Activated CD4-positive, alpha-beta T cell treated with anti-CD3 and anti-CD28 coated beads for 36 hours (primary cell): ENCODE measurements at regions not wholly inside any gene's neighbourhood (a gene's known extent, or its start where the extent isn't known, plus 50 kb on each side); places are given as distances from the start of the nearest gene placed in this dataset.

ENCODE experiments used
- ATAC-seq: fragments of 200-7000 bp; cut with Tn5 transposase; one replicate; pipeline ENCODE4 v1.10.0; 2021; ENCODE audit warnings: mild to moderate bottlenecking, moderate library complexity
- CTCF ChIA-PET: fragments of 350-600 bp; sonication (Branson Sonifier 250); formaldehyde crosslinking; loops from one replicate; lab custom pipeline; 2021; ENCODE audit warnings: antibody characterized with exemption; lab: Charles Lee
- POLR2A ChIA-PET: fragments of 350-600 bp; sonication (Branson Sonifier 250); formaldehyde crosslinking; loops from one replicate; lab custom pipeline; 2021; ENCODE audit warnings: antibody characterized with exemption, inconsistent platforms; lab: Charles Lee
- DNase-seq: peaks from one replicate; pipeline ENCODE4 v3.0.0-alpha.2; 2020
- H3K27ac Mint-ChIP-seq: one replicate; pipeline ENCODE4 v1.8.0; 2021; ENCODE audit warnings: mixed read lengths
- H3K27me3 Mint-ChIP-seq: one replicate; pipeline ENCODE4 v1.8.0; 2021; ENCODE audit warnings: mixed read lengths
- H3K36me3 Mint-ChIP-seq: one replicate; pipeline ENCODE4 v1.8.0; 2021; ENCODE audit warnings: low read depth, mixed read lengths
- H3K4me1 Mint-ChIP-seq: one replicate; pipeline ENCODE4 v1.8.0; 2021; ENCODE audit warnings: mixed read lengths
- H3K4me3 Mint-ChIP-seq: one replicate; pipeline ENCODE4 v1.8.0; 2021; ENCODE audit warnings: mild to moderate bottlenecking, moderate library complexity, mixed read lengths
- H3K9me3 Mint-ChIP-seq: one replicate; pipeline ENCODE4 v1.8.0; 2021; ENCODE audit warnings: low read depth, mixed read lengths
- intact Hi-C, 2 experiments: fragments of 100-400 bp; cut with DNase I in 1 of 2; cut with micrococcal nuclease in 1 of 2; formaldehyde crosslinking; loops; one replicate each; pipeline versions ENCODE4 v1.14.2 to v1.15.1; 2022 to 2024; cut with DNase I, micrococcal nuclease

- ChIA-PET POLR2A (interaction anchor here (0.6 to 1.7 kb wide), 3 partner anchors 28 to 48 kb away, joined by 3 to 6 read pairs (median 5); no protein-coding TSS in a partner anchor), CTCF (interaction anchor here (0.7 to 1.5 kb wide), 4 partner anchors 15 to 128 kb away, joined by 3 to 7 read pairs (median 4); no protein-coding TSS in a partner anchor)
- Mint-ChIP-seq H3K27me3 (no peaks in the 10 kb centered on the region), H3K27ac (peak overlapping the region; percentile 98), H3K4me3 (peak overlapping the region; percentile 80), H3K36me3 (peaks cover 9% of the 10 kb centered on the region), H3K9me3 (no peaks in the 10 kb centered on the region), H3K4me1 (peaks cover 77% of the 10 kb centered on the region)
- intact Hi-C loops, result loop anchor here (1.0 to 10.0 kb wide), 18 partner anchors 15 to 1048 kb away; partner anchors contain the start of gene BCOR (in 2 of the 2)
- peak; percentile 41 for ATAC-seq
- DNase-seq, result peak; percentile 88
Observed at GRCh38 chrX:39855748-39856129, 242.0 kb downstream of the BCOR start.

- POLR2A ChIA-PET, result no interaction called here
- ATAC-seq (no peak), DNase-seq (no peak)
- Mint-ChIP-seq H3K4me1 (peaks cover 74% of the 10 kb centered on the region), H3K9me3 (no peaks in the 10 kb centered on the region), H3K4me3 (no peak overlapping the region), H3K36me3 (peaks cover 9% of the 10 kb centered on the region), H3K27me3 (no peaks in the 10 kb centered on the region), H3K27ac (no peak overlapping the region)
- CTCF ChIA-PET, result no interaction called here
- intact Hi-C loops, result loop anchor here (5.0 to 10.0 kb wide), 8 partner anchors 124 to 1049 kb away; partner anchors contain the start of gene BCOR (in 1 of the 2)
Observed at GRCh38 chrX:39856472-39857121, 241.2 kb downstream of the BCOR start.

GRCh38 chrX:39857780-39858179 is 240.0 kb downstream of the BCOR start:
- POLR2A ChIA-PET, result interaction anchor here (0.7 kb wide), 1 partner anchor 247 kb away, joined by 3 read pairs; no protein-coding TSS in a partner anchor
- intact Hi-C loops, result loop anchor here (5.0 to 10.0 kb wide), 8 partner anchors 125 to 1050 kb away; partner anchors contain the start of gene BCOR (in 1 of the 2)
- ATAC-seq, result peak; percentile 6
- Mint-ChIP-seq H3K4me3 (no peak overlapping the region), H3K36me3 (no peaks in the 10 kb centered on the region), H3K27me3 (no peaks in the 10 kb centered on the region), H3K4me1 (peaks cover 72% of the 10 kb centered on the region), H3K27ac (peak overlapping the region; percentile 55), H3K9me3 (no peaks in the 10 kb centered on the region)
- CTCF ChIA-PET, result interaction anchor here (0.6 kb wide), 1 partner anchor 106 kb away, joined by 4 read pairs; no protein-coding TSS in a partner anchor
- peak; percentile 66 for DNase-seq

- Mint-ChIP-seq H3K9me3 (no peaks in the 10 kb centered on the region), H3K27me3 (no peaks in the 10 kb centered on the region), H3K27ac (peak overlapping the region; percentile 93), H3K4me3 (peak overlapping the region; percentile 39), H3K36me3 (no peaks in the 10 kb centered on the region), H3K4me1 (peaks cover 54% of the 10 kb centered on the region)
- peak; percentile 65 for ATAC-seq
- ChIA-PET CTCF (interaction anchor here (0.7 to 1.0 kb wide), 2 partner anchors 9 to 15 kb away, joined by 3 read pairs; no protein-coding TSS in a partner anchor), POLR2A (interaction anchor here (0.6 to 1.7 kb wide), 6 partner anchors 10 to 162 kb away, joined by 3 to 8 read pairs (median 4); no protein-coding TSS in a partner anchor)
- DNase-seq, result peak; percentile 92
- intact Hi-C loops, result loop anchor here (1.0 to 10.0 kb wide), 17 partner anchors 10 to 1053 kb away; partner anchors contain the start of gene BCOR (in 1 of the 2)
Observed at GRCh38 chrX:39859991-39860861, 237.5 kb downstream of the BCOR start.

GRCh38 chrX:39862963-39863362 is 234.8 kb downstream of the BCOR start:
- CTCF ChIA-PET, result no interaction called here
- Mint-ChIP-seq H3K4me3 (no peak overlapping the region), H3K4me1 (peaks cover 36% of the 10 kb centered on the region), H3K36me3 (no peaks in the 10 kb centered on the region), H3K27me3 (no peaks in the 10 kb centered on the region), H3K27ac (no peak overlapping the region), H3K9me3 (no peaks in the 10 kb centered on the region)
- intact Hi-C loops, result loop anchor here in 1 of 2 experiments (5.0 kb wide), 1 partner anchor 144 kb away; no protein-coding TSS in a partner anchor
- ATAC-seq (no peak), DNase-seq (no peak)
- POLR2A ChIA-PET, result no interaction called here

GRCh38 chrX:39866229-39866628 is 231.5 kb downstream of the BCOR start:
- H3K27ac Mint-ChIP-seq, result no peak overlapping the region
- POLR2A ChIA-PET, result no interaction called here
- no peak for ATAC-seq

GRCh38 chrX:39869846-39870601 is 227.7 kb downstream of the BCOR start:
- Mint-ChIP-seq H3K4me3 (peak overlapping the region; percentile 43), H3K27ac (peak overlapping the region; percentile 90), H3K4me1 (peaks cover 50% of the 10 kb centered on the region), H3K27me3 (no peaks in the 10 kb centered on the region), H3K36me3 (no peaks in the 10 kb centered on the region), H3K9me3 (peaks cover 4% of the 10 kb centered on the region)
- ChIA-PET POLR2A (interaction anchor here (0.6 to 2.0 kb wide), 2 partner anchors 10 to 548 kb away, joined by 5 to 8 read pairs; no protein-coding TSS in a partner anchor), CTCF (interaction anchor here (1.2 kb wide), 1 partner anchor 15 kb away, joined by 4 read pairs; no protein-coding TSS in a partner anchor)
- DNase-seq, result peak; percentile 84
- ATAC-seq, result peak; percentile 58
- intact Hi-C loops, result loop anchor here (1.0 to 10.0 kb wide), 11 partner anchors 10 to 445 kb away; partner anchors contain the start of gene BCOR (in 1 of the 2)

More at GRCh38 chrX:39866229-39866628, 231.5 kb downstream of the BCOR start:
- CTCF ChIA-PET, result no interaction called here
- H3K27me3 Mint-ChIP-seq, result no peaks in the 10 kb centered on the region
- no peaks in the 10 kb centered on the region for H3K9me3 Mint-ChIP-seq
- peaks cover 35% of the 10 kb centered on the region for H3K4me1 Mint-ChIP-seq
- no peaks in the 10 kb centered on the region for H3K36me3 Mint-ChIP-seq
- no peak overlapping the region for H3K4me3 Mint-ChIP-seq
- DNase-seq, result no peak
- intact Hi-C loops, result no loop called here

- Mint-ChIP-seq H3K27ac (no peak overlapping the region), H3K4me1 (peaks cover 55% of the 10 kb centered on the region), H3K36me3 (no peaks in the 10 kb centered on the region), H3K27me3 (no peaks in the 10 kb centered on the region), H3K9me3 (peaks cover 4% of the 10 kb centered on the region), H3K4me3 (no peak overlapping the region)
- DNase-seq, result no peak
- ChIA-PET POLR2A (no interaction called here), CTCF (no interaction called here)
- intact Hi-C loops, result loop anchor here (2.0 to 10.0 kb wide), 8 partner anchors 17 to 447 kb away; partner anchors contain the start of gene BCOR (in 1 of the 2)
- ATAC-seq, result no peak
Observed at GRCh38 chrX:39871648-39872047, 226.1 kb downstream of the BCOR start.

- intact Hi-C loops, result loop anchor here (5.0 to 10.0 kb wide), 7 partner anchors 56 to 448 kb away; partner anchors contain the start of gene BCOR (in 1 of the 2)
- H3K36me3 Mint-ChIP-seq, result no peaks in the 10 kb centered on the region
- CTCF ChIA-PET, result no interaction called here
- no peak for DNase-seq
- no peak for ATAC-seq
- POLR2A ChIA-PET, result interaction anchor here (0.6 to 1.4 kb wide), 2 partner anchors 11 to 18 kb away, joined by 3 to 5 read pairs; no protein-coding TSS in a partner anchor
- peaks cover 55% of the 10 kb centered on the region for H3K4me1 Mint-ChIP-seq
- H3K4me3 Mint-ChIP-seq, result no peak overlapping the region
- H3K27ac Mint-ChIP-seq, result peak overlapping the region; percentile 72
- H3K27me3 Mint-ChIP-seq, result no peaks in the 10 kb centered on the region
- H3K9me3 Mint-ChIP-seq, result peaks cover 4% of the 10 kb centered on the region
Observed at GRCh38 chrX:39873117-39873516, 224.6 kb downstream of the BCOR start.

GRCh38 chrX:39874202-39874816 is 223.4 kb downstream of the BCOR start:
- ATAC-seq (peak; percentile 80), DNase-seq (peak; percentile 84)
- Mint-ChIP-seq H3K36me3 (no peaks in the 10 kb centered on the region), H3K9me3 (peaks cover 4% of the 10 kb centered on the region), H3K4me1 (peaks cover 53% of the 10 kb centered on the region), H3K27me3 (no peaks in the 10 kb centered on the region), H3K4me3 (no peak overlapping the region), H3K27ac (peak overlapping the region; percentile 95)
- ChIA-PET POLR2A (interaction anchor here (0.6 to 1.4 kb wide), 4 partner anchors 9 to 1223 kb away, joined by 3 to 5 read pairs (median 4); no protein-coding TSS in a partner anchor), CTCF (interaction anchor here (0.9 kb wide), 1 partner anchor 20 kb away, joined by 4 read pairs; no protein-coding TSS in a partner anchor)
- intact Hi-C loops, result loop anchor here (1.0 to 10.0 kb wide), 10 partner anchors 9 to 450 kb away; partner anchors contain the start of gene BCOR (in 1 of the 2)
